C4-2B (cell line): ENCODE measurements at regions not wholly inside any gene's neighbourhood (a gene's known extent, or its start where the extent isn't known, plus 50 kb on each side); places are given as distances from the start of the nearest gene placed in this dataset.

Source experiments
- CTCF ChIP-seq: fragments of 450-650 bp; conservative IDR thresholded peaks from 2 replicates; pipeline ENCODE4 v1.5.1; 2017; ENCODE audit warnings: mild to moderate bottlenecking
- ZFX ChIP-seq: fragments of 450-650 bp; IDR thresholded peaks from 2 replicates; pipeline ENCODE4 v1.6.1; 2017

GRCh38 chr14:37723515-37723914, 128.1 kb downstream of the TTC6 start:
- no peak for TF ChIP-seq CTCF
- TF ChIP-seq ZFX, result no peak
